ENCODE measurements at regions not wholly inside any gene's neighbourhood (a gene's known extent, or its start where the extent isn't known, plus 50 kb on each side); places are given as distances from the start of the nearest gene placed in this dataset.
"Not testable (repeated sequence)": the region's sequence is repeated elsewhere in the genome, so short reads cannot be mapped to it uniquely, and the experiment has no call there.

- DNase-seq (ENCODE audit: low spot score): no peak
- no peak for TF ChIP-seq CTCF (IDR thresholded peaks at IDR 0.05; ENCODE audit: borderline replicate concordance, control extremely low read depth, extremely low read depth, insufficient read depth, missing control alignments)
These were observed 161.2 kb upstream of the KCNH8 start for GRCh38 chr3:18987070-18987469.

GRCh38 chr3:18982920-18983319, 165.4 kb upstream of the KCNH8 start:
- no peak for DNase-seq (ENCODE audit: low spot score)
- TF ChIP-seq CTCF (IDR thresholded peaks at IDR 0.05; ENCODE audit: borderline replicate concordance, control extremely low read depth, extremely low read depth, insufficient read depth, missing control alignments): no peak
- in situ Hi-C loops (cut with MboI; ENCODE audit: low sequenced_read_pairs, unreplicated experiment): no loop called here

More at GRCh38 chr3:18987070-18987469, 161.2 kb upstream of the KCNH8 start:
- in situ Hi-C loops (cut with MboI; ENCODE audit: low sequenced_read_pairs, unreplicated experiment): no loop called here

GRCh38 chr3:18976102-18976501, 172.2 kb upstream of the KCNH8 start:
- in situ Hi-C loops (cut with MboI; ENCODE audit: low sequenced_read_pairs, unreplicated experiment); DNase-seq (ENCODE audit: low spot score): not testable (repeated sequence)

- in situ Hi-C loops (cut with MboI; ENCODE audit: low sequenced_read_pairs, unreplicated experiment): no loop called here
- DNase-seq (ENCODE audit: low spot score): no peak
- no peak for TF ChIP-seq CTCF (IDR thresholded peaks at IDR 0.05; ENCODE audit: borderline replicate concordance, control extremely low read depth, extremely low read depth, insufficient read depth, missing control alignments)
These were observed 180.2 kb upstream of the KCNH8 start for GRCh38 chr3:18968120-18968519.

GRCh38 chr3:18965781-18966180, 182.5 kb upstream of the KCNH8 start:
- no peak for TF ChIP-seq CTCF (IDR thresholded peaks at IDR 0.05; ENCODE audit: borderline replicate concordance, control extremely low read depth, extremely low read depth, insufficient read depth, missing control alignments)
- DNase-seq (ENCODE audit: low spot score): no peak
- in situ Hi-C loops (cut with MboI; ENCODE audit: low sequenced_read_pairs, unreplicated experiment): no loop called here

- no peak for DNase-seq (ENCODE audit: low spot score)
- in situ Hi-C loops (cut with MboI; ENCODE audit: low sequenced_read_pairs, unreplicated experiment): no loop called here
- TF ChIP-seq CTCF (IDR thresholded peaks at IDR 0.05; ENCODE audit: borderline replicate concordance, control extremely low read depth, extremely low read depth, insufficient read depth, missing control alignments): no peak
These were observed 183.7 kb upstream of the KCNH8 start for GRCh38 chr3:18964640-18965039.

GRCh38 chr3:18951333-18951732, 197.0 kb upstream of the KCNH8 start:
- no peak for TF ChIP-seq CTCF (IDR thresholded peaks at IDR 0.05; ENCODE audit: borderline replicate concordance, control extremely low read depth, extremely low read depth, insufficient read depth, missing control alignments)
- in situ Hi-C loops (cut with MboI; ENCODE audit: low sequenced_read_pairs, unreplicated experiment): no loop called here
- DNase-seq (ENCODE audit: low spot score): no peak

Measured in GM13976 (cell line).